NCI-H526 (cell line): ENCODE measurements at regions not wholly inside any gene's neighbourhood (a gene's known extent, or its start where the extent isn't known, plus 50 kb on each side); places are given as distances from the start of the nearest gene placed in this dataset.

ENCODE experiments used
- DNase-seq, 2 experiments: peaks; one replicate each; lab custom pipeline; 2025; lab: John Stamatoyannopoulos, UW

DNA sequence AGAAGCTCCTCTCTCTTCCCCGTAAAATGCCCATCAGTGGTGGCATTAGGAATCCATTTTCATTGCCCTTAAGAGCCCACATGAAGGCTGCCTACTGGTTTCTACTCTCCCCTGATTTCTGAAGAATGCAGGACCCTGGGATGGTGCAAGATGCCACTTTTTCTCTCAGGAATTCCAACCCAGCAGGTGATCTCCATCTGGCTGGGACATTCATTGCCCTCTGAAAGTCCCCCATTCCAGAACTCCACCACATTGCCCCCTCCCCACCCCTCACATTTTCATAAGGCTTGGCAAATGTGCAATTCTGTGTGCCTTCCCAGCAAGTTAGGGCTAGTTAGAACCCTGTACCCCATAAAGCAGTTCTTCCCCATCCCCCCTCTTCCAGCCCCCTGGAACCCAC is 88.0 kb downstream of the BANF2 start:
- DNase-seq = no peak

GRCh38 chr20:17786221-17786718 is 86.5 kb downstream of the BANF2 start:
- no peak for DNase-seq
